NCI-H128 (cell line): ENCODE measurements at regions not wholly inside any gene's neighbourhood (a gene's known extent, or its start where the extent isn't known, plus 50 kb on each side); places are given as distances from the start of the nearest gene placed in this dataset.
A peak's percentile ranks its signal among the peaks of the same experiment; 100 is the strongest.

ENCODE experiments used
- DNase-seq: peaks from one replicate; lab custom pipeline; 2025; ENCODE audit not compliant: unreplicated experiment; lab: John Stamatoyannopoulos, UW

DNA sequence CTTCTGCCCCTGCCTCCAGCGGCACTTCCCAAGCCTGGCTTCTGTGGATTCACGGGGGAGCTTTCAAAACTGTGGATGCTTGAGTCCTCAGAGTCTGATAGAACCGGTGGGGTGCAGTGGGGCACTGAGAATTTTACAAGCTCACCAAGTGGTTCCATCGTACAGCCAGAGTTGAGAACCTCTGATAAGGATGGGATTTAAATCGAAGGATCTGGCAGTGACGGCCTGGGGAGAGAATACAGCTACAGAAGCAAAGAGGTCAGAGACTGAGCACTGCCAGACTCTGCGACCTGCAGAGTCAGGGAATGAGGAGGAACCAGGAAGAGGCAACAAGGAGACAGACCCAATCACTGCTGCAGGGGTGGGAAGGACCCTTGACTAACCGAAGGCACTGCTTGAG is 124.6 kb upstream of the BOD1 start:
- DNase-seq = no peak

GRCh38 chr5:173741729-173742431 is 125.4 kb upstream of the BOD1 start:
- no peak for DNase-seq

DNA sequence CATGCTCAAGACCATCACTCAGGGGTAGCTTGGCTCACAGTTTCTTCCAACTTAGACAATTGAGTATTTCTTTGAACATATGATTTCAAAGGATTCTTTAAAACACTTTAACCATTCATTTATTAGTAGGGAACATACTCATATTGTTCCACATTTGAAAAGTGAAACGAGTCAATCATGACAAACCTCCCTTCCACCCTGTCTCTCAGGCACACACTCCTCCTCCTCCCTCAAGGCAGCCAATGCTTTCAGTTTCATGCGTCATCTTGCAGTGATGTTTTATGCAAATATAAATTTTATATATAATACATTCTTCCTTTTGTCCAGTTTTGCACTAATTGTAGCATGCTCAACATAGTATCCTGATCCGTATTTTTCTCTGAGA is 126.0 kb upstream of the BOD1 start:
- no peak for DNase-seq

- DNase-seq = no peak
Observed at GRCh38 chr5:173743641-173744343, 127.3 kb upstream of the BOD1 start.

- no peak for DNase-seq
Observed at GRCh38 chr5:173744551-173744950, 128.1 kb upstream of the BOD1 start.

GRCh38 chr5:173745123-173745522 is 128.7 kb upstream of the BOD1 start:
- DNase-seq = no peak

DNA sequence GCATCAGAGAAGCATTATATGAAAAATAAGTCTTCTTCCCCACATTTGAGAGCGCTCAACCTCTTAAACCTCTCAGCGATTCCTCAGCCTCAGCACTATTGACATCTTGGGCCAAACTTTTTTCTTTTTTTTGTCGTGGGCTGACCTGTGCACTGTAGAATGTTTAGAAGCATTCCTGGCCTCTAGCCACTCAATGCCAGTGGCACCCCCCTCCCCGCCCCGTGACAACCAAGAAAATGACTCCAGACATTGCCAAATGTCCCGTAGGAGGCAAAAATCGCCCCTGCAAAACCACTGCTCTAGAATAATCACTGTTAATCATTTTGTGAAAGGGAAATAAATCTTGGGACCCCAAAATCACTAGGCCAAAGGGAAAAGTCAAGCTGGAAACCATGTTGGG is 129.1 kb upstream of the BOD1 start:
- DNase-seq = no peak

DNA sequence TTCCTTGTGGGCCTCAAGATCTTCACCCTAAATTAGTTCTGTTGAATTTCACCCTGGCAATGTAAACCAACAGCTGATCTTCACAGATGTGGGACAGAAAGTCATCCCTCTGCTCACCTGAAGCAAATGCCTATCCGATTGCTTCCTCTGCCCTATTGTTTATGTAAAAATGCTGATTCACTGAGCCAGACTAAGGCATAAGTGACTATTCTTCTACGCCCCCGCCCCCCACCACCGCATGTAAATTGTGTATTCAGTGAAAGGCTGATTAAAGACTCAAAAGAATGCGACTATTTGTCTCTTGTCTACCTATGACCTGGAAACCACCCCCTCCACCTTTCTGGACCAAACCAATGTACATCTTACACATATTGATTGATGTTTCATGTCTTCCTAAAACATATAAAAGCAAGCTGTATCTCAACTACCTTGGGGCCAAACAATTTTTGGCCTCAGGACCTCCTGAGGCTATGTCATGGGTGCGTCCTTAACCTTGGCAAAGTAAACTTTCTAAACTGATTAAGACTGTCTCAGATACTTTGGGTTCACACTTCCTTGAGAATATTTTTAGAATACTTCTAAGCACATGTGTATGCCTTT is 129.7 kb upstream of the BOD1 start:
- no peak for DNase-seq

- DNase-seq = no peak
Observed at GRCh38 chr5:173747876-173748275, 131.4 kb upstream of the BOD1 start.

GRCh38 chr5:173750538-173751265 is 134.3 kb upstream of the BOD1 start:
- no peak for DNase-seq

- no peak for DNase-seq
Observed at GRCh38 chr5:173751266-173751600, 134.8 kb upstream of the BOD1 start.

GRCh38 chr5:173752653-173753052 is 135.5 kb upstream of the CPEB4 start:
- DNase-seq = no peak

- peak; percentile 29 for DNase-seq
Observed at GRCh38 chr5:173753307-173754168, 134.6 kb upstream of the CPEB4 start.

GRCh38 chr5:173755319-173755718 is 132.8 kb upstream of the CPEB4 start:
- DNase-seq = no peak

GRCh38 chr5:173757403-173758209 is 130.5 kb upstream of the CPEB4 start:
- no peak for DNase-seq

DNA sequence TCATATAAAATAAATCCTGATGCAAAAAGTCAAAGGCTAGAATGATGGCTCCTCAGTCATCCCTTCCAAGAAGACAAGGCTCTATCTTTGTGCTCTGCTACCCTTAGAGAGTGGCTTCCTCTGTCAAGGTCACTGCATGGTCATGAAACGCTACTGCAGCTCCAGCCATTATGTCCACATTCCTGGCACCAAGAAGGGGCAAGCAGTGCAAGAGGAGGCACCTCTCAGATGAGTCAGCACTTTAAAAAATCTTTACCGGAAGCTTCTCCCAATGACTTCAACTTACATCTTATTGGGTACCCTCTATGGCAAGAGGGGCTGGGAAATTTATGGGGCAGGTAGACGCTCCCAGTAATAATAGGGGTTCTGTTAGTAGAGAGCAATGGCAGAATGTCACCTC is 129.5 kb upstream of the CPEB4 start:
- no peak for DNase-seq

- DNase-seq = no peak
Observed at GRCh38 chr5:173759691-173760090, 128.5 kb upstream of the CPEB4 start.

GRCh38 chr5:173760461-173761177 is 127.5 kb upstream of the CPEB4 start:
- no peak for DNase-seq

DNA sequence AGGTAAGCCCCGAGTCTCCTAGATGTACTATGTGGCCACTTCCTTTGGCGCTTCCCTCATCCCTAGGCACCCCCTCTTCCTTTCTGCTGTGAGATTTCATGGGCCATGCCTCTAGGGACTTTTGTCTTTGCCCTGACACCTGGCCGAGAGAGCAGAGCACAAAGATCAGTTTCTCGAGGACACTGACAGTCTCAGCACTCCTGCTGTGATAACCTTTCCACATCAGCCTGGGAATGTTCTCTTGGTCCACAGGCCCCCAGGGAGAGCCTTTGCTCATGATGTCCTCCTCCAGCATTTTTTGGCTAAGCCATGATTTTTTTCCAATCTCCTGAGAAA is 127.0 kb upstream of the CPEB4 start:
- DNase-seq = no peak

DNA sequence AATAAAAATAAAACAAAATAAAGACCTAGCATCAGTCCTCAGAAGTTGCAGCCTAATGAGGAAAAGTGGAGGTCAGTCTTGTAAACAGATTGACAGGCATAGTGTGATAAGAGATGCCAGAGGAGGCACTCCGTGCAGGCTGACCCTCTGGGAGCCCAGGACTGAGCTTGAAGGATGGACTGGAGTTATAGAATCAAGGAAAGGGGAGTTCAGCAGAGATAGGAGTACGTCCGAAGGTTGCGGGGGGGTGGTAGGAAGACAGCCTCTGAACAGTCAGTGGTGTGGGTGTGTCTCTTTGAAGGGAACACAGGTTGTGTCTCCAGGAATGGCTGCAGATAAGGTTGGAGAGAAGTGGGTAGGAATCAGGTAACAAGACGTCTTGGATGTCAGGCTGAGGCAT is 126.1 kb upstream of the CPEB4 start:
- no peak for DNase-seq
